HG03060 (cell line): ENCODE measurements at regions not wholly inside any gene's neighbourhood (a gene's known extent, or its start where the extent isn't known, plus 50 kb on each side); places are given as distances from the start of the nearest gene placed in this dataset.
A peak's percentile ranks its signal among the peaks of the same experiment; 100 is the strongest.

Experiments
- ATAC-seq: cut with Tn5 transposase; IDR thresholded peaks from one replicate; pipeline ENCODE4 v1.9.1; 2021; ENCODE audit warnings: low read depth, moderate number of reproducible peaks; ENCODE audit not compliant: unreplicated experiment

DNA sequence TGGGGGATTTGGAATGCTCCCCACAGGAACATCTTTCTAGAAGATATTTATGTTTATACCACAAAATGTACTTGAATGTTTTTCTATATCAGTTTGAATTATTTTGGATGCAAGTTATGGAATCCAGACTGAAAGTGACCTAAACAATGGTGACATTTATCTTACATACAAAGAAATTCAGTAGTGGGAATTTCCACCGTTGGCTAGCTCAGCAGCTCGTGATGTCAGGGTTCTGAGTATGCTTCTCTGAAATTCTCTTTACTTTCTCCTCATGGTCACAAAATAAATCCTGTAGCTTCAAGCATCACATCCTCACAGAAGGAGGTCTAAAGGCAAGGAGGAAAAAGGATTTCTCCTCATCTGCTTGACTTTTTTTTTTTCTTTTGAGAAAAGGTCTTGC, 105.3 kb downstream of the AKAIN1 start:
- no peak for ATAC-seq

DNA sequence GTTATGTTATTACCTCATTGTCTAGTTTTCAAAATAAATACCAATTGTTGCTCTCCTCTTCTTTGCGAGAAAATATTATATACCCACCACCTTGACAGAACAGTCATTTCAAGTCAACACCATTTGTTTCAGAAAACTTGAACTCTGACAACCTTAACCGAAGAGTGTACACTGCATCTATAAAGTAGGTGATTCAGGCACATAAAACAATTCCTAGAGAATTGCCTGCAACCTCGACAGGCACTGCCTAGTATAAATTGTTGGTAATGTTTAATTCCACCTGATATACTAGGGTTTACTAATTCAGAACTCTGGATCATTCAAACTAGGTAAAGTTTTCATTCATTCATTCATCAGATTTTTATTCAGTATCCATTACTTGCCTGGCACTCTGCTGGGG, 121.8 kb downstream of the AKAIN1 start:
- ATAC-seq: no peak

DNA sequence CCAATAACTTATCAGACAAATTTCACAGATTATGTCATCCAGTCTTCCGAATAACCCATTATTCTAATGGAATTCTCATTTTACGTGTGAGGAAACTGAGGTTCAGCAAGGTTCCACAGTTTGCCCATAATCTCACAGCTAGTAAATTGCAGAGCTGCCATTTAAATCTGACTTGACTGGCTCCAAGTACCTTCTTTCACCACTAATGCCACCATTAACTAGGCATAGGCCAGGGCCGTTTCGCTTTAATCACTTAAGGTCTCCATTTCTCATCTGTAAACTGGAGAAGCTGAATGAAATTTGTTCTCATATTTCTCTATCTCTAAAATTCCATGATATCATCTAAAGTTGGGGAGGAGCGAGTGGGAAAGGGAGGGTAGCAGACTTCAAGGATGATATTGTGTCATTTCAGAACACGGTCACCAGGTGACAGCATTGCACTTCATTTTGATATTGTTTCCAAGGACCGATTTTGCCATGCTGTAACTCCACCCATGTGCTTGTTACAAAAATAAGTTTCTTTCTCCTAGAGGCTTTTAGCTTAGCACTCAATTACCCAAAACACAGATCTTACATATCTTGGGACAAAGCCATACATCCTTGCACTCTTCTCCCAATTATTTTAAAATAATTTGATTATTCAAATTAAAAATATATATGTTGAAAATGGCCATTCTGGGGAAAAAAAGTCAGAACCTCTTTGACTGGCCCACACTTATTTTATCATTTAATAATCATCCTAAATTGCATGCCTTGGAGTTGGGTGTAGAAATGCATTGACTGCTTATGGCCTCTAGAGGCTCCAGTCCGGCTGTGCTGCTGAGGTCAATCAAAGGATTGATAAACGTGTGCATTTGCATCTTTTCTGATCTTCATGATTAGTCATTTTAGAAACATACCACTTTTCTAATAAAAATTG, 123.8 kb downstream of the AKAIN1 start:
- ATAC-seq: peak; percentile 64

DNA sequence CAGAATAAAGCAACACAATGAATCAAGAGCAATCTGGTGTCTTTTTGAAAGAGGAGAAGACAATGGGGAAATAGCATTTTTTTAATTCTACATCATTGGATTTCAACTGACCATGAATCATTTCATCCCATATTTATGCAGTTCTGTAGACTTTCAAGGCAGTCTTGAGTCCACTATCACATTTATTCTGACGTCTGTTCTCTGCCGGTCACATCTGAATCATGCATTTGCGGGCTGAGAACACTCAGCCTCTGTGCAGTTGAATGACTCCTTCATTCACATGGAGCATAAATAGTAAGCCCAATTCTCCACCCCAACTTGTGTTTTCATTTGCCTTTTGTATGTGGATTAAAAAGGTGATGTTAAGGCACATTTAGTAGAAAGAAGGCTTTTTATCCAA, 128.2 kb downstream of the AKAIN1 start:
- no peak for ATAC-seq

DNA sequence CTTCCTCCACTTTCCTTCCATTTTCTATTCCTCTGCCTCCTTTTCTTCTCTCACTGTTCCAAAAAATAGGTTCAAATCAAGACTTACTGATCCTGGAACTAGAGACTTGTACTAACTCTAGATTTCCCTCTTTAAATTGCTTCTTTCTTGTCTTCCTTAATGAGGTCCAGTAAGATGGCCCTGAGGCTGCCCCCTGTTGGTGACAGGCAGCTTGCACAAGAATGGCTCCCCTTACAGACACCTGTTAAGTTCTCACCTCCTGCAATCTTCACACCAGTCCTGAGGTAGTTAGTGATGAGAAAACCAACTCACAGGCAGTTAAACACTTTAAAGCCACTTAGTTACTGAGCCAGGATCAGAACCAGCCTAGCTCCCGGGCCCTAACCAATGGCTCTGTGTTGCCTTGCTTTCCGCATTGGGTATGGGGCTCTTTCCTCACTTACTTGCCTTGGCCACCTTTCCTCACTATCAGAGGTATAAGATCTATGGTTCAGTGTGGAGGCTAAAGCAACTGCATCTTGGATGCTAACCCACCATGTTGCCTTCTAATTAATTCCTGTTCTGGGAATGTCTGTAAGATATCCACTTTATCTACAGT, 130.6 kb downstream of the AKAIN1 start:
- ATAC-seq: no peak

DNA sequence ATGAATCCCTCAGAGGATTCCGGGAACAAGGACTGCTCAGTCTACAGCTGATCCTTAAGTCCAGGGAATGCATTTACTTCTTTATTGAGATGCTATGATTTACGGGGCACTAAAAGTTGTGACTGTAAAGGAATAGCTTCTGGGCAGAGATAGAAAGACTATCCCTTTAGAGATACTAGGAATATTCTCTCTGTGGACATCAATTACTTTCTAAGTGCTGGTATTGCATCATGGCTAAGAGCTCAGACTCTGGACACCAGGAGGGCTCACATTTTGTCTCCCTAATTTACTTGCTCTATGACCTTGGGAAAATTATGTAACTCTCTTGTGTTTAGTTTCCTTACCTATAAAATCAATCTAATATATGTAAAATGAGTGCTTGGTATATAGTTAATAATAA, 131.4 kb downstream of the AKAIN1 start:
- no peak for ATAC-seq

DNA sequence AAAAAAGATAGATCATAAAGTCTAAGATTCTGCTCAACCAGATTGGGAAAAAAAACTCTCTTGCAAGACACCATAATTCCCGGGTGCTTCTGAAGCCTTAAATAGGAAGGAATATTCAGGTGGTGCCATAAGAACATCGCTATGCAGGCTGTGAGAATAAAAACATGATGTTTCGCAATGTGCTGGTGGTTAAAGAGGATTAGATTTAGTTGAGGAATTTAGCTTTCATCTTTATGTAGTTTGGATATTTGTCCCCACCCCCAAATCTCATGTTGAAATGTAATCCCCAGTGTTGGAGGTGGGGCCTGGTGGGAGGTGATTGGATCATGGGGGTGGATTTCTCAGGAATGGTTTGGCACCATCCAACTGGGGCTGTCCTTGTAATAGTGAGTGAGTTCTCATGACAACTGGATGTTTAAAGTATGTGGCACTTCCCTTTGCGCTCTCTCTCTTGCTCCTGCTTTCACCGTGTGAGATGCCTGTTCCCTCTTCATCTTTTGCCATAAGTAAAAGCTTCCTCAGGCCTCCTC, 132.2 kb downstream of the AKAIN1 start:
- ATAC-seq: no peak

DNA sequence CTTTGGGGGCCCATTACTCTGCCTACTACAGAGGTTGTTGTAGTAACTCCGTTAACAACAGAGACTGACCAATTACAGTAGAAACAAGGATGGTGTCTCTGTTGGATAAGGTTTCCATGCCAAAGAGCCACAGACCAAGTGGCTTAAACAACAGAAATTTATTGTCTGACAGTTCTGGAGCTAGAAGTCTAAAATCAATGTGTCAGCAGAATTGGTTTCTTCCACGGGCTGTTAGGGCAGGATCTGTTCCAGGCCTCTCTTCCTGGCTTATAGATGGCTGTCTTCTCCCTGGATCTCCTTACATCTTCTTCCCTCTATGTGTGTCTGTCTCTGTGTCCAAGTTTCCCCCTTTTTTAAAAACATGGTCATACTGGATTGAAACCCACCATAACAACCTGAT, 135.3 kb downstream of the AKAIN1 start:
- no peak for ATAC-seq

DNA sequence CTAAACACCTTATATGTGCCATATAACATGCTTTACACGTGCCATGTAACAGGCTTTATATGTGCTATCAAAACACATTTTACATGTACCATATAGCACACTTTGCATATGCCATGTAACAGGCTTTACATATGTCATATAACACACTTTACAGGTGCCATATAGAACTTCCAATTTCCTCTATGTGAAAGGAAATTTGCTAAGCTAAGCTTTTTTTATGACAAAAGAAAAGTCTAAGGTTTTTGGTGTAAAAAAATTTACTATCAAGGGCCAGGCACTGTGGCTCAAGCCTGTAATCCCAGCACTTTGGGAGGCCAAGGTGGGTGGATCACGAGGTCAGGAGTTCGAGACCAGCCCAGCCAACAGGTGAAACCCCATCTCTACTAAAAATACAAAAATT, 136.5 kb downstream of the AKAIN1 start:
- no peak for ATAC-seq

DNA sequence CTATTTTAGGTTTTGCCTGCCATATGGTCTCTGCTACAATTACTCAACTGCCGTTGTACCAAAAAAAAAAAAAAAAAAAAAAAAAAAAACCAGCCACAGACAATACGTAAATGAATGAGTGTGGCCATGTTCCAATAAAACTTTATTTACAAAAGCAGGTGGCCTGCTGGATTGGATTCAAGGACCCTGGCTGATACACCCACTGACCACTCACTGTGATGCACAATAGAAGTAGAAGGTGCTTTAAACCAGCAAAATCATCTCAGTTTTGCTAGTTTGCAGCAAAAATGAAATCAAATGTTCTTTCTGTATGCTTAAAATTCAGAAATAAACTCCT, 137.4 kb downstream of the AKAIN1 start:
- no peak for ATAC-seq

DNA sequence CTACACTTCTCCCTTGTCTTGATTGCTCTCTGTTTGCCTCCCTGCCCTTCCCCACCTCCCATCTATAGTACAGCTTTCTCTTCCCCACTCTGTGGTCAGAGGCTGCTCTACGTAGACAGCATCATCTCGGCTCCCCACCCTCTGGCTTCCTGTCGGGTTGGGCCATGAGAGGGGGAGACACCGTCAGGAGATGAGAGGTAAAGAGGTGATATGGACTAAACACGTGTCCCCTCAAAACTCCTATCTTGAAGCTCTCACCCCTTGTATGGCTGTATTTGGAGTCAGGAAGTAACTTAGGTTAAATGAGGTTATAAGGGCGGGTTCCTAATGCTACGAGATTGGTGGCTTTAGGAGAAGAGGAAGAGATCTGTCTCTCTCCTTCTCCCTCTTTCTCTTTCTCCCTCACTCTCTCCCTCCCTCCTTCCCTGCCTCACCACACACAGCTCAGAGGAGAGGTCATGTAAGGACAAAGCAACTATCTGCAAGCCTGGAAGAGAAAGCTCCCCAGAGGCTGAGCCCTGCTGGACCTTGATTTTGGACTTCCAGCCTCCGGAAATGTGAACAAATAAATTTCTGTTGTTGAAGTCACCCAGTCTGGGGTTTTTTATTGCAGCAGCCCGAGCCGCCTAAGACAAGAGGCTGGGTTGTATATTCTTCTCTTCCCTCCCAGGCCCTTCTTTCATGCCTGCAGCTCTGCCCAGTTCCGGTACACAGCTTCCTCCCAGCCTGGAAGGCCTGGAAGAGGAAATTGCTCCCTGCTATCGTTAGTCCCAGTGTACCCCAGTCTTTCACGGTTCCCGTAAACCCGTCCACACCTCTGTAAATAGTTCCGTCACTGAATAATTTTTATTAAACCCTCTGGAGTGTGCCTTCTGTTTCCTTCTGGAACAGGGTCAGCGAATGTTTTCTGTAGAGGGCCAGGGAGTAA, 138.0 kb downstream of the AKAIN1 start:
- ATAC-seq: no peak

DNA sequence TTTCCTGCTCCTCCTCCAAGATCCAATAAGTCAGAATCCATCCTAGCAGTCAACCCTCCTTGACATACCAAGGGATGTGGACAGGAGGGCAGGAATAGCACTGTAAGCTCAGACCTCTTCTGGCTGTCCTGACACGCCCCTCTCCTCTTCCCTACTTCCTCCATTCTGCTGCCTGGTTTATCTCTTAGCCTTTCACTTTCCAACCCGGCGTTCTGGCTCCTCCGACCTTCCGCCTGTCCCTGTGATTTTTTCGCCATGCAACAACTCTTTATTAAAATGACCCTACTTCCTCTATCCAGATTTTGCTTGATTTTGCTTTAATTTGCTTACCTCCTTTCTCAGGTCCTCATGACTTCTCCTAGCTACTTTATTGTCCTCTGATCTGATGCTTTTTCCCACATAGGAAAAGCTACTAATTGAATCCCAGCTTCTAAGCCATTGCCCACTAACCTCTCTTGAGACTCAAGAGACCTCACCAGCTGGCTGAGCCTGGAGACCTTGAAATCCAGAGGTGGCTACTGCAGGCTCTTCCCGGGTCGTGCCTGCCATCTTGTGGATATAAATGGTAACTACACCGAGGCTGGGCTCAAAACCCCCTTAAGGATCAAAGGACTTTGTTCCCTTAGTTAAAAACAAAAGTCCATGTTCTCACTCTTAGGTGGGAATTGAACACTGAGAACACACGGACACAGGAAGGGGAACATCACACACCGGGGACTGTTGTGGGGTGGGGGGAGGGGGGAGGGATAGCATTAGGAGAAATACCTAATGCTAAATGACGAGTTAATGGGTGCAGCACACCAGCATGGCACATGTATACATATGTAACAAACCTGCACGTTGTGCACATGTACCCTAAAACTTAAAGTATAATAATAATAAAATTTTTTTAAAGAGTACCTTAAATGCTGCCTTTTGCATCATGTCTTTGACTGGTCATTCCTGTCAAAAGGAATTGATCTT, 139.4 kb downstream of the AKAIN1 start:
- ATAC-seq: no peak

DNA sequence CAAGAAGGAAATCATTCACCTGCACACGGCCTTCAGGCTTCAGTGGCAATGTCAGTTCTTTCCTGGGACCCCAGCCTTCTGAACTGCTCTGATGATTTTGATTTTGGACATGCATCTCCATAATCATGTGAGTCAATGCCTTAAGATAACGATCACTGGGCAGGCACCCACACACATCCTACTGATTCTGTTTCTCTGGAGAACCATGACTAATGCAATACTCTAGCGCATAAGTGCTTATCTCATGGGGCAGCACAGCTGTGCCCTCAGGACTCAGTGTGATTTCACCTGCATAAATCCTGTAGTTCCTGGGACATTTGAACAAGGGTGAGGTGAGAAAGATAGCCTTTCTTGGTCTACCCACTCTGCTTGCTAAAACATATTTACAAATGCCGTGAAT, 144.6 kb downstream of the AKAIN1 start:
- no peak for ATAC-seq

DNA sequence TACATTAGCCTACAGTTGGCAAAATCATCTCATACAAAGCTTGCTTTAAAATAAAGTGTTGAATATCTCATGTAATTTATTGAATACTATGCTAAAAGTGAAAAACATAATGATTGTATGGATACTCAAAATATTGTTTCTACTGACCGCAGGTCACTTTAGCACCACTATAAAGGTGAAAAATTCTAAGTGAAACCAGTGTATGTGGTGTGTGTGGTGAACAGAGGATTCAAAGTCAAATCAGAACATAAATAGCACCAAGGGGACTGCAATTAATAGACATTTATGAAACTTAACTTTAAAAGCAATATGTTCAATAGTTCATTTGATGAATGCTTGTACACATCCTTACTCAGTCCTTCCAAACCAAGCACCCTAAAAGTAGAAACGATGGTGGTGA, 145.8 kb downstream of the AKAIN1 start:
- no peak for ATAC-seq

DNA sequence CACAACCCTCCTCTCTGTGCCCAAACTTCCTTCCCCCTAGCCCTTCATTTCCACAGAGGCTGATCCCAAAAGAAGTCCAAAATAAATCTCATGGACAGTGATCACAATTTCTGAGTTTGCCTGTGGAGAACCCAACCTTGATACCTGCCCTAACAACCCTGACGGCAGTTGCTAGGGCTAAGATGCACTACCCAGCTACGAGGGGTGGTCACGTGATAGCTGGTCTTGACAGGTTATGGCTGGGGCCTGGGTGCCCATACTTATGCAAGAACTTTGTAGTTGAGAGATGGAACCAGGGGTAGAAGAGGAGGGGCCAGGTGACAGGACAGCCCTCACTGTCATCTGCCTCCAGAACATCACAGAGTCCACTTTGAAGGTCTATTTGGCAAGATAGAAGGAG, 147.9 kb downstream of the AKAIN1 start:
- no peak for ATAC-seq

DNA sequence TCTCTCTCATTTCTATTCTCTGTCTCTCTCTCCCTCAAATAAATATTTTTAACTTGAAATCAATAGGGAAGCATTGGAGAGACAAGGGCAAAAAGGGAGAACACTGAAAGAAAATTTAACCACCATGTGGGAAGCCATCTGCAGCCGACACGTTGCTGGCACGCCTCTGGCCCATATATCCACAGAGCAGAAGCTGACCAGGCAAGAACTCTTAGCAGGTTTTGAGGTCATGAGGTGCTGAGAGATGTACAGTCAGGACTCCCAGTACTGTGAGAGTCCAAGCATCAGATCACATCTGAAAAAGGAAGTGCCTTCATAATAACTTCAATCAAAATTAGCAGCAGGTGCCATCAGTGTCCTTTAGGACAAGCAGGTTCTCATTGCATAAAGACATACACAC, 156.6 kb downstream of the AKAIN1 start:
- no peak for ATAC-seq

DNA sequence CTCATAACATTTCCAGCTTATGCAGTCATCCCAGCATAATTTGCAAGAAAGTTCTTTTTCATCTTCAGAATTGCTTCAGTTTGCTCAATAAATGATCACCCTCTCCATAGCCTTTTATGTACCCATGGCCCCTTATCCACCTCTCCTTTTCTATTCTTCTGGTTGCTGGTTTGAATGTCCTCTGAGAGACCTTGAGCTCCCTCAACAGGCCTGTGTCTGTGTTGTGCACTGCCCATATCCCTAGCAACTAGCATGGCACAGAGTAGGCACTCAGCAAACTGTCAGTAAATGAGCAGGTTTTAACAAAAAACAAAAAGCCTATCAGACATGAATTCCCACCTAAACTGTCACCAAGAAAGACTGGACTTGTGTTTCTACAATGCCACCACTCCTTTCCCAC, 160.5 kb downstream of the AKAIN1 start:
- no peak for ATAC-seq

DNA sequence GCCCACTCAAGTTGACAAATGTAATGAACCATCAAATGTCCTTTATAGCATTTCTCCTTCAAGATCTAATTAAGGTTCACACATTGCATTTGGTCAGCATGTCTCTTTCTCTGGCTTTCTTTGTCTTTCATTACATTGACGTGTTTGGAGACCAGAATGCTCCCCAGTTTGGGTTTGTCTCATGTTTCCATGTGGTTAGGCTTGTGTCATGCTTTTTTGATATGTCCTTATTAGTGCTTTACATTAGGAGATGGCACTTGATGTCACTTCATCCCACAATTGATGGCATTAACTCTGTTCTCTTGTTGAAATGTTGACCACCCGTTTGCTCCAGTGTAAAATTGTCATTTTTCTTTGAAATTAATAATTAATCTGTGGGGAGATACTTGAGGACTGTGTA, 165.8 kb downstream of the AKAIN1 start:
- no peak for ATAC-seq

DNA sequence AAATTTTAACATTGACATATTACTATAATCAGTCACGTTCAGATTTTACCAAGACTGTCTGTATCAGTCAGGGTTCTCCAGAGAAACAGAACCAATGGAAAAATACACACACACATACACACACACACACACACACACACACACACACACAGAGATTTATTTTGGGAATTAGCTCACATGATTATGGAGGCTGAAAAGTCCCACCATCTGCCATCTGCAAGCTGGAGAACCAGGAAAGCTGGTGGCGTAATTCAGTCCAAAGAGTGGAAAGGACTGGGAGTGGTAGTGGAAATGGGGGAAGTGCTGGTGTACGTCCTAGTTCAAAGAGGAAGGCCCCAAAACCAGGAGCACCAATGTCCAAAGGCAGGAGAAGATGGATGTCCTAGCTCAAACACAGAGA, 166.4 kb downstream of the AKAIN1 start:
- no peak for ATAC-seq

DNA sequence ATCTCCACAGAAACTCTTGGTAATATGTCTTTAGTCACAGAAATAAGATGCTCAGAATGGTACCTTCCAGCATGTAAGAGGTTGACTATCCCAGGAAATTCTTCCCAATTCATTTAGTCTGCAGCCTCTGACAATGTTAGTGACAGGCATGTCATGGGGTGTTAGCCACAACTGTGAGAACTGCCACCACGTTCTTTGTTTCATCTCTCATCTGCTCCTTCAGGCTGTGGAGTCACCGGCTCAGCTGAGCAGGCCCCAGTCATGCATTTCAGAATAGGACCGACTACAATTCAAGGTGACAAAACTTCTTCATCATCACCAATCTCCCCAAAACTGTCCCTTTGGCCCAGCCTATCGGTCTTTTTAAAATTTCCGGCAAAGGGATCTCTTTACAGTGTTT, 167.5 kb downstream of the AKAIN1 start:
- no peak for ATAC-seq
